ENCODE measurements at regions not wholly inside any gene's neighbourhood (a gene's known extent, or its start where the extent isn't known, plus 50 kb on each side); places are given as distances from the start of the nearest gene placed in this dataset.

DNA sequence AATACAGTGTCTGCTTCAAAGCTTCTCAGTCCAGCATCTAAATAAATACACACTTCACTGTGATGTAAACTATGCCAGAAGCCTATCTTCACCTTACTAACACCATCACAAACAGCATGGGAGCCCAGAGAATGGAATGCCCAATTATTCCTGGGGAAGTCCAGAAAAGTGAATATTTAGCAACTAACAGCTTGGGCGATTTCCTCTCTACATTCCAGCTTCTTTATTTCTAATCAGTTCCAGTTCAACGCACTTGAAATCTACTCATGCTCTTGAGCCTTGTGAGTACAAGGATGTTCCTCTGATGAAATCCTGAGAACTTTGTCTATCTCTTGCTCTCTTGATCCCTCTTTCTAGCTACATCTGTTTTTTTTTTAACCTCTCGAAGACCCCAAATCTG, 100.4 kb upstream of the C9orf72 start:
- no peaks in the 10 kb centered on the region for H3K36me3 ChIP-seq
- intact Hi-C loops (cut with DNase I): no loop called here
- H3K27ac ChIP-seq: no peak overlapping the region
- WGBS (ENCODE audit: insufficient coverage, low coverage, low lambda C conversion rate, missing lambda C conversion rate): 49% methylated on average over 3 of the region's 3 CpGs
- no peaks in the 10 kb centered on the region for H3K27me3 ChIP-seq
- DNase-seq: no peak
- H3K4me3 ChIP-seq: no peak overlapping the region
- ATAC-seq: no peak
- no peaks in the 10 kb centered on the region for H3K4me1 ChIP-seq
- TF ChIP-seq, protein P1, sequence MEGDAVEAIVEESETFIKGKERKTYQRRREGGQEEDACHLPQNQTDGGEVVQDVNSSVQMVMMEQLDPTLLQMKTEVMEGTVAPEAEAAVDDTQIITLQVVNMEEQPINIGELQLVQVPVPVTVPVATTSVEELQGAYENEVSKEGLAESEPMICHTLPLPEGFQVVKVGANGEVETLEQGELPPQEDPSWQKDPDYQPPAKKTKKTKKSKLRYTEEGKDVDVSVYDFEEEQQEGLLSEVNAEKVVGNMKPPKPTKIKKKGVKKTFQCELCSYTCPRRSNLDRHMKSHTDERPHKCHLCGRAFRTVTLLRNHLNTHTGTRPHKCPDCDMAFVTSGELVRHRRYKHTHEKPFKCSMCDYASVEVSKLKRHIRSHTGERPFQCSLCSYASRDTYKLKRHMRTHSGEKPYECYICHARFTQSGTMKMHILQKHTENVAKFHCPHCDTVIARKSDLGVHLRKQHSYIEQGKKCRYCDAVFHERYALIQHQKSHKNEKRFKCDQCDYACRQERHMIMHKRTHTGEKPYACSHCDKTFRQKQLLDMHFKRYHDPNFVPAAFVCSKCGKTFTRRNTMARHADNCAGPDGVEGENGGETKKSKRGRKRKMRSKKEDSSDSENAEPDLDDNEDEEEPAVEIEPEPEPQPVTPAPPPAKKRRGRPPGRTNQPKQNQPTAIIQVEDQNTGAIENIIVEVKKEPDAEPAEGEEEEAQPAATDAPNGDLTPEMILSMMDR (IDR thresholded peaks at IDR 0.05): no peak
- TF ChIP-seq POLR2A (IDR thresholded peaks at IDR 0.05): no peak
- H3K9me3 ChIP-seq: no peaks in the 10 kb centered on the region

DNA sequence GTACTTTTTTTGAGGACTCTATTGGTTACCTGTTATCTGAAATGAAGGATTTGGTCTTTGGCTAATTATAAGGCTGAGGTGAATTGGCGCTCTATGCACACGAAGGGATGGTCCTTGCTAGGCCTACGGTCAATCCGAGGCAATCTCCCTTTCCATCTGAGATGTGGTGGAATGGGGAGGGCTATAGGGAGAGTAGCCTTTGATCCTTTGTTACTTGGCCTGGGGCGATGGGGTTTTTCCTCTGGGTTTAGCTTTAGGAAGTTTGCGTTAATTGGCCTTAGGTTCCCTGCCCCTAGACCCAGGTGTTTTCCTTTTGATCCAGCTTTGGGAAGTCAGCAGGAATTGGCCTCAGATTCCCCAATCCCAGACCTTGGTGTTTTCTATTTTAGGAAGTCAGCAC, 102.1 kb upstream of the C9orf72 start:
- H3K4me1 ChIP-seq: no peaks in the 10 kb centered on the region
- no peak overlapping the region for H3K4me3 ChIP-seq
- no peaks in the 10 kb centered on the region for H3K9me3 ChIP-seq
- intact Hi-C loops (cut with DNase I): no loop called here
- H3K27me3 ChIP-seq: no peaks in the 10 kb centered on the region
- no peaks in the 10 kb centered on the region for H3K36me3 ChIP-seq
- 77% methylated on average over 5 of the region's 6 CpGs for WGBS (ENCODE audit: insufficient coverage, low coverage, low lambda C conversion rate, missing lambda C conversion rate)
- TF ChIP-seq, protein P1 (IDR thresholded peaks at IDR 0.05): no peak
- no peak for TF ChIP-seq POLR2A (IDR thresholded peaks at IDR 0.05)
- ATAC-seq: no peak
- DNase-seq: no peak
- H3K27ac ChIP-seq: no peak overlapping the region

GRCh38 chr9:27676827-27677226, 103.5 kb upstream of the C9orf72 start:
- H3K27me3 ChIP-seq: no peaks in the 10 kb centered on the region
- H3K27ac ChIP-seq: no peak overlapping the region
- DNase-seq (no peak), ATAC-seq (no peak)
- TF ChIP-seq, protein P1 (IDR thresholded peaks at IDR 0.05): no peak
- no peak for TF ChIP-seq POLR2A (IDR thresholded peaks at IDR 0.05)
- no peaks in the 10 kb centered on the region for H3K4me1 ChIP-seq
- 74% methylated on average over 2 of the region's 2 CpGs for WGBS (ENCODE audit: insufficient coverage, low coverage, low lambda C conversion rate, missing lambda C conversion rate)
- H3K36me3 ChIP-seq: no peaks in the 10 kb centered on the region
- intact Hi-C loops (cut with DNase I): no loop called here
- H3K9me3 ChIP-seq: no peaks in the 10 kb centered on the region
- H3K4me3 ChIP-seq: no peak overlapping the region

- TF ChIP-seq, protein P1 (IDR thresholded peaks at IDR 0.05): no peak
- TF ChIP-seq POLR2A (IDR thresholded peaks at IDR 0.05): no peak
- H3K27ac ChIP-seq: no peak overlapping the region
- H3K4me1 ChIP-seq: no peaks in the 10 kb centered on the region
- DNase-seq (no peak), ATAC-seq (no peak)
- H3K36me3 ChIP-seq: no peaks in the 10 kb centered on the region
- intact Hi-C loops (cut with DNase I): no loop called here
- no peak overlapping the region for H3K4me3 ChIP-seq
- no peaks in the 10 kb centered on the region for H3K27me3 ChIP-seq
- WGBS (ENCODE audit: insufficient coverage, low coverage, low lambda C conversion rate, missing lambda C conversion rate): 69% methylated on average over 2 of the region's 2 CpGs
- no peaks in the 10 kb centered on the region for H3K9me3 ChIP-seq
These were observed 106.1 kb upstream of the C9orf72 start for GRCh38 chr9:27679338-27679737.

DNA sequence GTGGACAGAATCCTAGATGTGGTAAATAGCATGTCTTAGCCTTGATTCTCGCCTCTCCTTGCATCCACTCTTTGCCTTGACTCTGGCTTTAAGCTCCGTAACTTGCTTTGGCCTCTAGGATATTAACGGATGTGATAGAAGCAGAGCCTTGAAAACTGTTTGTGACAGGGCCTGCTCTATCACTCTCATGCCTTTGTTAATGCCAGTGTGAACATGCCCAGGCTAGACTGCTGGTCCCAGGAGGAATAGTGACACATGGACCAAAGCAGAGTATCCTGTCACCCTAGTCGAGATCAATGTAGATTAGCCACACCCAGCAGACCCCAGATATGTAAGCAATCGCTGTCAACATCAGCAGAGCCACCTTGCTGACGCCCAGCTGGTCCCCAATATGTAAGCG, 109.9 kb upstream of the C9orf72 start:
- whole genome bisulfite sequencing (ENCODE audit: insufficient coverage, low coverage, low lambda C conversion rate, missing lambda C conversion rate): 83% methylated on average over 7 of the region's 7 CpGs
- intact Hi-C loops (cut with DNase I): no loop called here
- Histone ChIP-seq H3K4me3 (no peak overlapping the region), H3K4me1 (no peaks in the 10 kb centered on the region), H3K27ac (no peak overlapping the region), H3K36me3 (no peaks in the 10 kb centered on the region), H3K27me3 (no peaks in the 10 kb centered on the region), H3K9me3 (no peaks in the 10 kb centered on the region)
- no peak for ATAC-seq
- no peak for DNase-seq
- TF ChIP-seq POLR2A (IDR thresholded peaks at IDR 0.05): no peak

Data from right lobe of liver (tissue), 6 donors.